BE2C (cell line): ENCODE measurements at regions not wholly inside any gene's neighbourhood (a gene's known extent, or its start where the extent isn't known, plus 50 kb on each side); places are given as distances from the start of the nearest gene placed in this dataset.
"Not testable (repeated sequence)": the region's sequence is repeated elsewhere in the genome, so short reads cannot be mapped to it uniquely, and the experiment has no call there.

Source experiments
- DNase-seq: peaks from one replicate; pipeline ENCODE4 v3.0.0-alpha.2; 2020
- H3K27me3 ChIP-seq: fragments of 250-450 bp; sonication (Bioruptor Pico); 2 replicates; pipeline ENCODE4 v1.5.1; 2020; ENCODE audit warnings: mild to moderate bottlenecking
- H3K36me3 ChIP-seq: fragments of 250-450 bp; sonication (Bioruptor Pico); 2 replicates; pipeline ENCODE4 v1.5.1; 2020; ENCODE audit warnings: mild to moderate bottlenecking
- H3K4me1 ChIP-seq: fragments of 250-450 bp; sonication (Bioruptor Pico); 2 replicates; pipeline ENCODE4 v1.5.1; 2020
- H3K4me3 ChIP-seq: 2 replicates; pipeline ENCODE4 v1.5.1; 2011; ENCODE audit warnings: low read depth, low read length
- H3K9me3 ChIP-seq: fragments of 250-450 bp; sonication (Bioruptor Pico); 2 replicates; pipeline ENCODE4 v1.5.1; 2020
- CTCF ChIP-seq: IDR thresholded peaks from 2 replicates; pipeline ENCODE4 v1.5.1; 2012; ENCODE audit warnings: mild to moderate bottlenecking, low read depth, low read length

- H3K9me3 ChIP-seq = no peaks in the 10 kb centered on the region
These were observed 91.8 kb upstream of the THUMPD2 start for GRCh38 chr2:39870871-39871270.

GRCh38 chr2:39867268-39867667 lies 88.2 kb upstream of the THUMPD2 start:
- no peaks in the 10 kb centered on the region for H3K36me3 ChIP-seq
- DNase-seq = no peak
- H3K9me3 ChIP-seq = no peaks in the 10 kb centered on the region
- TF ChIP-seq CTCF = no peak
- H3K4me1 ChIP-seq = no peaks in the 10 kb centered on the region
- H3K4me3 ChIP-seq = no peak overlapping the region
- H3K27me3 ChIP-seq = peaks cover 3% of the 10 kb centered on the region; the same call in 1 of the 2 replicates

More at GRCh38 chr2:39870871-39871270, 91.8 kb upstream of the THUMPD2 start:
- no peak for DNase-seq
- no peak for TF ChIP-seq CTCF
- Histone ChIP-seq H3K4me1 (no peaks in the 10 kb centered on the region), H3K4me3 (no peak overlapping the region), H3K27me3 (peaks cover 3% of the 10 kb centered on the region; the same call in 1 of the 2 replicates), H3K36me3 (no peaks in the 10 kb centered on the region)

- H3K9me3 ChIP-seq = no peaks in the 10 kb centered on the region
- TF ChIP-seq CTCF = no peak
- H3K27me3 ChIP-seq = peaks cover 3% of the 10 kb centered on the region; the same call in 1 of the 2 replicates
- no peak overlapping the region for H3K4me3 ChIP-seq
- H3K36me3 ChIP-seq = no peaks in the 10 kb centered on the region
- DNase-seq = no peak
- no peaks in the 10 kb centered on the region for H3K4me1 ChIP-seq
These were observed 86.7 kb upstream of the THUMPD2 start for GRCh38 chr2:39865751-39866150.

- H3K27me3 ChIP-seq, DNase-seq, H3K9me3 ChIP-seq, H3K36me3 ChIP-seq, H3K4me3 ChIP-seq, H3K4me1 ChIP-seq: not testable (repeated sequence)
These were observed 84.6 kb upstream of the THUMPD2 start for GRCh38 chr2:39863672-39864071.

- TF ChIP-seq CTCF = no peak
- no peak overlapping the region for H3K4me3 ChIP-seq
- no peaks in the 10 kb centered on the region for H3K36me3 ChIP-seq
- H3K4me1 ChIP-seq = no peaks in the 10 kb centered on the region
- no peaks in the 10 kb centered on the region; the same call in 1 of the 2 replicates for H3K27me3 ChIP-seq
- DNase-seq = no peak
- H3K9me3 ChIP-seq = no peaks in the 10 kb centered on the region
These were observed 81.5 kb upstream of the THUMPD2 start for GRCh38 chr2:39860538-39860937.

- no peak for DNase-seq
- no peaks in the 10 kb centered on the region for H3K36me3 ChIP-seq
- no peaks in the 10 kb centered on the region; the same call in 1 of the 2 replicates for H3K27me3 ChIP-seq
- H3K4me1 ChIP-seq = no peaks in the 10 kb centered on the region
- no peak overlapping the region for H3K4me3 ChIP-seq
- TF ChIP-seq CTCF = no peak
- no peaks in the 10 kb centered on the region for H3K9me3 ChIP-seq
These were observed 79.6 kb upstream of the THUMPD2 start for GRCh38 chr2:39858677-39859076.

- Histone ChIP-seq H3K4me1 (no peaks in the 10 kb centered on the region), H3K27me3 (no peaks in the 10 kb centered on the region; the same call in 1 of the 2 replicates), H3K4me3 (no peak overlapping the region), H3K36me3 (no peaks in the 10 kb centered on the region), H3K9me3 (no peaks in the 10 kb centered on the region)
- DNase-seq = no peak
- TF ChIP-seq CTCF = no peak
These were observed 76.8 kb upstream of the THUMPD2 start for GRCh38 chr2:39855856-39856255.
